ENCODE measurements at regions not wholly inside any gene's neighbourhood (a gene's known extent, or its start where the extent isn't known, plus 50 kb on each side); places are given as distances from the start of the nearest gene placed in this dataset.

DNA sequence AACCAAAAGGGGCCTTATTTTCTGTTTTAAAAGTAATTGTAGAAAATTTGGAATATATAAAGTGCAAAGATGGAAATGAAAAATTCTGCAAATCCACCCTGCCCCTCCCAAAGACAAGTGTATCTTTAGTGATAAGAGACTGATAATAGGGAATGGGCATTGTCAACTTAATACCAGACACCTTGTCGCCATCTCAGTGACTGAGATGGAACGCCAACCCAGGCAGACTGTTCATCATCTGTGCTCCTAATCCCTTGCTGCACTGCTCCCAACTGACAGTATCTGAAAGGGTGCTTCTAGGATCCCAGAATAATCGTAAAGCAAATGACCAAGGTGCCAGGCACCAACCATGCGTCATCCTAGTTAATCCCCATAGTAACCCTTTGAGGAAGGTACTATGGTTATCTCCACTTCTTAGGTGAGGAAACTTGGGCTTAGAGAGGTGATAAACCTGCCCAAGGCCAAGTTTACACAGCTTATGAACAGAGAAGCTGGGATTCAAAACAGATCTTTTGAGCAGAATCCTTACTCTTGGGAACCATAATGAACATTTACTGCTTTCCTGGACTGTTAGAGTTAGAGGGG is 583.7 kb downstream of the GATA3 start:
- DNase-seq (ENCODE audit: low read depth, low spot score) = no peak
- dilution Hi-C loops (cut with MboI; ENCODE audit: extremely low pct_ligation_motif_present, low sequenced_read_pairs) = no loop called here
- no peak for FAIRE-seq
- BruUV-seq (replicated peaks) = no TSS peak
- POLR2A ChIA-PET = no interaction called here
- H3K9me3 ChIP-seq (replicated peaks; ENCODE audit: control insufficient read depth, insufficient read depth, low read length) = no peaks in the 10 kb centered on the region
- no peak overlapping the region for H3K9ac ChIP-seq (replicated peaks; ENCODE audit: extremely low read depth, insufficient read depth, low read length)
- no peak overlapping the region for H3K27ac ChIP-seq (ENCODE audit: insufficient read depth, low read depth, low read length)
- no peaks in the 10 kb centered on the region for H3K36me3 ChIP-seq (ENCODE audit: control insufficient read depth in 2 of 2, extremely low read depth in 1 of 2, insufficient read depth in 2 of 2, low read length in 2 of 2)
- no peak overlapping the region for H2AFZ ChIP-seq (ENCODE audit: low read depth, low read length)
- no peaks in the 10 kb centered on the region for H3K79me2 ChIP-seq (ENCODE audit: control insufficient read depth, insufficient read depth, low read length)
- H3K4me3 ChIP-seq (replicated peaks in 1 of 3; ENCODE audit: insufficient read depth in 1 of 3, low read depth in 1 of 3, low read length in 3 of 3) = no peak overlapping the region
- H3K27me3 ChIP-seq (ENCODE audit: control insufficient read depth in 2 of 2, insufficient read depth in 2 of 2, low read length in 2 of 2) = no peaks in the 10 kb centered on the region
- no peak for TF ChIP-seq FOS (IDR thresholded peaks at IDR 0.05; ENCODE audit: borderline replicate concordance, insufficient read depth, low read length)
- no peak for TF ChIP-seq JUN (IDR thresholded peaks at IDR 0.05; ENCODE audit: borderline replicate concordance, insufficient read depth, insufficient read length, low read depth)
- TF ChIP-seq GATA2 (IDR thresholded peaks at IDR 0.05; ENCODE audit: insufficient read depth, insufficient read length, low read depth, low read length) = no peak
- TF ChIP-seq, protein P1, sequence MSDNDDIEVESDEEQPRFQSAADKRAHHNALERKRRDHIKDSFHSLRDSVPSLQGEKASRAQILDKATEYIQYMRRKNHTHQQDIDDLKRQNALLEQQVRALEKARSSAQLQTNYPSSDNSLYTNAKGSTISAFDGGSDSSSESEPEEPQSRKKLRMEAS (IDR thresholded peaks at IDR 0.05; ENCODE audit: insufficient read depth, insufficient read length) = no peak
- no peak for TF ChIP-seq POLR2A (IDR thresholded peaks at IDR 0.05; ENCODE audit: low read depth, low read length)
- TF ChIP-seq MYC (IDR thresholded peaks at IDR 0.05; ENCODE audit: low read depth, low read length) = no peak
- no peak for TF ChIP-seq POLR2AphosphoS5 (IDR thresholded peaks at IDR 0.05; ENCODE audit: insufficient read depth, low read depth, low read length)
- TF ChIP-seq CTCF (IDR thresholded peaks at IDR 0.05; ENCODE audit: extremely low read depth in 1 of 2, insufficient read depth in 1 of 2, low read depth in 1 of 2, low read length in 2 of 2) = no peak
- TF ChIP-seq EZH2 (IDR thresholded peaks at IDR 0.05; ENCODE audit: borderline replicate concordance, low read depth, low read length, severe bottlenecking) = no peak
- no peaks in the 10 kb centered on the region for H3K4me1 ChIP-seq (ENCODE audit: control insufficient read depth, extremely low read depth, insufficient read depth, low read length)
- H3K9me1 ChIP-seq (replicated peaks; ENCODE audit: control insufficient read depth, extremely low read depth, insufficient read depth, low read length) = no peaks in the 10 kb centered on the region
- intact Hi-C loops (cut with micrococcal nuclease) = no loop called here
- H4K20me1 ChIP-seq (replicated peaks; ENCODE audit: control insufficient read depth, extremely low read depth, insufficient read depth, low read length) = no peaks in the 10 kb centered on the region
- CTCF ChIA-PET = no interaction called here
- no peak overlapping the region for H3K4me2 ChIP-seq (ENCODE audit: insufficient read depth, low read length)

Data from endothelial cell of umbilical vein (primary cell).